C4-2B (cell line): ENCODE measurements at regions not wholly inside any gene's neighbourhood (a gene's known extent, or its start where the extent isn't known, plus 50 kb on each side); places are given as distances from the start of the nearest gene placed in this dataset.

Source experiments
- H3K27ac ChIP-seq: fragments of 450-650 bp; 2 replicates; pipeline ENCODE4 v1.5.1; 2017
- ZFX ChIP-seq: fragments of 450-650 bp; IDR thresholded peaks from 2 replicates; pipeline ENCODE4 v1.6.1; 2017
- TF ChIP-seq, protein P1 (sequence below): fragments of 450-650 bp; conservative IDR thresholded peaks from 2 replicates; pipeline ENCODE4 v1.5.1; 2017; ENCODE audit warnings: mild to moderate bottlenecking

DNA sequence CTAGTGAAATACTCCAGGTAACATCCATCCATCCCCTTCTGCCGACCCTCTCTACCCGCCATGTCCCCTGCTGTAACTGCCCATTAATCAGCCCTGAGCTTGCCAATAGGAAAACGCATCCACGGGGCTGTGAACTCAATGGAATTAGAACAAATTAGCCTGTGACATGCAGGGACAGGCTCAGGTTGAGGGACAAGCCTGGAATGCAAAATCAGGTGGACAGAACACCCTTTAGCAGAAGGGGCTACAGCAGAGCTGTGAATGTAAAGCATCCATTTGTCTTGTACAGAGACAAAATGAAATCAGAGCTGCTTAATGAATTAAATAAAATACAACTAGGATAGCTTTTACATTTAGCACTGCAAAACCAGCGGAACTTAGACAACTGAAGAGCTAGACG lies 187.3 kb upstream of the SASH1 start:
- no peak overlapping the region for H3K27ac ChIP-seq
- TF ChIP-seq, protein P1, sequence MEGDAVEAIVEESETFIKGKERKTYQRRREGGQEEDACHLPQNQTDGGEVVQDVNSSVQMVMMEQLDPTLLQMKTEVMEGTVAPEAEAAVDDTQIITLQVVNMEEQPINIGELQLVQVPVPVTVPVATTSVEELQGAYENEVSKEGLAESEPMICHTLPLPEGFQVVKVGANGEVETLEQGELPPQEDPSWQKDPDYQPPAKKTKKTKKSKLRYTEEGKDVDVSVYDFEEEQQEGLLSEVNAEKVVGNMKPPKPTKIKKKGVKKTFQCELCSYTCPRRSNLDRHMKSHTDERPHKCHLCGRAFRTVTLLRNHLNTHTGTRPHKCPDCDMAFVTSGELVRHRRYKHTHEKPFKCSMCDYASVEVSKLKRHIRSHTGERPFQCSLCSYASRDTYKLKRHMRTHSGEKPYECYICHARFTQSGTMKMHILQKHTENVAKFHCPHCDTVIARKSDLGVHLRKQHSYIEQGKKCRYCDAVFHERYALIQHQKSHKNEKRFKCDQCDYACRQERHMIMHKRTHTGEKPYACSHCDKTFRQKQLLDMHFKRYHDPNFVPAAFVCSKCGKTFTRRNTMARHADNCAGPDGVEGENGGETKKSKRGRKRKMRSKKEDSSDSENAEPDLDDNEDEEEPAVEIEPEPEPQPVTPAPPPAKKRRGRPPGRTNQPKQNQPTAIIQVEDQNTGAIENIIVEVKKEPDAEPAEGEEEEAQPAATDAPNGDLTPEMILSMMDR: no peak
- no peak for TF ChIP-seq ZFX

DNA sequence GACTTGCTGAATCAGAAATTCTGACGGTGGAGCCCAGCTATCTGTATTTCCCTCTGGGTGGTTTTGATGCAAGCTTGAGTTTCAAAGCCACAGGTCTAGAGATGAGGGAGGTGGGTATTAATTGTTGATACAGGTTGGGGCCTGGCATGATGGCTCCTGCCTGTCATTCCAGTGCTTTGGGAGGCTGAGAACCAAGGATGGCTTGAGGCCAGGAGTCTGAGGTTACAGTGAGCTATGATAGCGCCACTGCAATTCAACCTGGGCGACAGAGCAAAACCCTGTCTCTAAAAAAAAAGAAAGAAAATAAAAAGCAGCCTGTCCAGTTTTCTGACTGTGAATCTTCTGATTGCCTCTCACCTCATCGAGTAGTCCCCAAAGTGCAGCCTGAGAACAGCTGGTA lies 184.8 kb upstream of the SASH1 start:
- H3K27ac ChIP-seq: no peak overlapping the region
- TF ChIP-seq ZFX: no peak
- TF ChIP-seq, protein P1: no peak

DNA sequence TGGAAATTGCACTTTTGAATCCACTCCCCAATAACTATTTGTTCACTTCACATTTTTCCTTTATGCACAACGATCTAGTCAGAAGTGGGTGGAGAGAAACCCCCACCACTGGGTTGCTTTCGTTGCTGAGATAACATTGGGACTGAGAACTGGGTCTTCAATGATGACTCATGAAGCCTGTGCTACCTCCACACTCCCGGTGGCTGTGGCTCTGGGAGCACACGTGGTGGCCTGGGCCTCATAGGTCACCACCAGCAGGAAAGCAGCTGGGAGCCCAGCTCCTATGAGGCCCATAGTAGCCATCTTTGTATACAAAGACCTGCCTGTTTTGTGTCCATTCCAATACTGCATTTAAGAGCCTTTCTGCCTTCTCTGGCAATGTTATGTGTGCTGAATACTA lies 178.0 kb upstream of the SASH1 start:
- H3K27ac ChIP-seq: no peak overlapping the region
- TF ChIP-seq, protein P1: no peak
- no peak for TF ChIP-seq ZFX

DNA sequence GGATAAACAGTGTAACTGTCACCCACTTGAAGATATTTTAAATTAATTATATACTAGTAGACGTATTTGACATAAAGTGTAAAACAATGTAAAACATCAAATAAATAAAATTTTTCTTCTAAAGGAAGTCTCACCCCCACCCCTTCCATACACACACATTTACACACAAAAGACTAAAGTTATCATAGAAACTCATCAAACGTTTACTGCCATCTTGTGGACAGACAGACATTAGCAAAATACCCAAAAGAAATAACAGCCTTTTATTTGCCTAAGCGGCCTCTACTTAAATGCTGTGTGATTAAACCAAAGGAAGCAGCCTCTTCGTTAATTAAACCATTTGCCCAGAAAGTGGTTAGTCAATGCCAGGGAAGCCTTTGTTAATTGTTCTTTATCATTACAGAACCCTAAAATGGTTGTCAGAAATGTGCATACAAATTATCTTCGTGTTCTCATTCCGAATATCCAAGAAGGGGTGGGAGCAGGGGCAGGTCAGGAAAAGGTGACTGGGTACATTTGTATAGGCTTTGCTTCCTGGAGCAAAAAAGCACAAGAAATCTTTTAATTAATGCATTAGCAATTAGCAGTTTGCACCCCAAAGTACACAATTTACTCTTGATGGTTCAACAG lies 176.2 kb upstream of the SASH1 start:
- no peak for TF ChIP-seq ZFX
- TF ChIP-seq, protein P1: peak; percentile 77
- H3K27ac ChIP-seq: no peak overlapping the region

DNA sequence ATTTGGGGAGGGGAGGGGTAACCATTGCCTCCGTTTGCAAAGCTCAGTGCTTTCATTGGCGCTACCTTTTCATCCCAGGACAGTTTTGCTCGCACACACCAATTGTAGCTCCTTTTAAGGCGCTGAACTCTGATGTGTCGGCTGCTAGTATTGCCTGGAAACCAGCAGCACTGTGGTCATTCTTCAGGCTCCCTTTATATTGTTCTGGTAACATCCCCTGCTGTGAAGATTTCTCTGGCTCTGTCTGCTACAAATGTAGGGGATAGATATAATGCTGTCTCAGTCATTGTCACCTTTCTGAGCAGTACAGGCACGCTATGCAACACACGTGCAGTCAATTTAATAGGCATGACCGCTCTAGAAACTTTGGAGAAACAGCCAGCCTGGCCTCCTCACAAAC lies 172.9 kb upstream of the SASH1 start:
- TF ChIP-seq, protein P1: no peak
- no peak for TF ChIP-seq ZFX
- H3K27ac ChIP-seq: no peak overlapping the region

DNA sequence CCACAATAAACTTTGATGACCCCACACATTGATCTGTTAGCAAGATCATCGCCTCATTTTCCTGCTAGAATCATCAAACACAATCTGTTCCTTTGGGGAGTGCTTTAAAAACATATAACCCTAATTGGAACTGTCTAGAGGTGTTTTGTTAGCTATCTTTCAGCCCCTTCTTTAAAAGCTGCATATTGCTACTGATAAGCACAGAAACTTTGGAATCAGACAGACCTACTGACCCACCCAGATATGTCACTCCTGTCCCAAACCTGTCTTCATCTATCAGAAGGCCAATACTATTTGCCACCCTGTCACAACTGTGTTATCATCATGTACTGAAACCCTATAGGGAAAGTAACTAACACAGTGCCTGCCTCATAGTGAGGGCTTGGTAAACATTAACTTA lies 172.4 kb upstream of the SASH1 start:
- H3K27ac ChIP-seq: no peak overlapping the region
- TF ChIP-seq, protein P1: no peak
- no peak for TF ChIP-seq ZFX

DNA sequence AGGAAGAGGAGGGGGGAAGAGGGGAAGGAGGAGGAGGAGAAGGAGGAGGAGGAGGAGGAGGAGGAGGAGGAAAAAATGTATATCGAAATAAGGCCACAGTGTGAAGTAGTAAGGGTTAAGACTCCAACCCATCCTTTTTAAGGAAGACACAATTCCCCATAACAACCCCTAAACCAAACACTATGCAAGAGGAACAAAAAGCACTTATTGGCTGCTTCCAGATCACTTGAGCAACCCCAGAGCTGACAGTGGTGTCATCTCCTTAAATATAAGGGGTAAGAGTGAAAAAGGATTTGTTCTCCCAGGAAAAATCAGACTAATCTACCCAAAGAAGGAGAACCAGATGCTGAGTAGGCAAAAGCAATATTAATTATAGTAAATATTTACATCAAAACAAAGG lies 169.1 kb upstream of the SASH1 start:
- H3K27ac ChIP-seq: no peak overlapping the region
- no peak for TF ChIP-seq ZFX
- TF ChIP-seq, protein P1: no peak
